K562 (cell line): ENCODE measurements at regions not wholly inside any gene's neighbourhood (a gene's known extent, or its start where the extent isn't known, plus 50 kb on each side); places are given as distances from the start of the nearest gene placed in this dataset.

Experiments
- DPF2 ChIP-seq: fragments of 450-650 bp; IDR thresholded peaks from 2 replicates; pipeline ENCODE4 v1.6.1; 2016
- U2AF2 ChIP-seq: fragments of 200-400 bp; formaldehyde crosslinking; optimal IDR thresholded peaks from 2 replicates; pipeline ENCODE3; 2017; ENCODE audit warnings: low read depth, mild to moderate bottlenecking, low read length
- TF ChIP-seq, protein P1 (sequence below): fragments of 450-650 bp; IDR thresholded peaks from 2 replicates; pipeline ENCODE4 v1.6.1; 2016; ENCODE audit warnings: low read depth

GRCh38 chr5:12772276-12772675, 868.0 kb upstream of the CTNND2 start (continued):
- TF ChIP-seq, protein P1, sequence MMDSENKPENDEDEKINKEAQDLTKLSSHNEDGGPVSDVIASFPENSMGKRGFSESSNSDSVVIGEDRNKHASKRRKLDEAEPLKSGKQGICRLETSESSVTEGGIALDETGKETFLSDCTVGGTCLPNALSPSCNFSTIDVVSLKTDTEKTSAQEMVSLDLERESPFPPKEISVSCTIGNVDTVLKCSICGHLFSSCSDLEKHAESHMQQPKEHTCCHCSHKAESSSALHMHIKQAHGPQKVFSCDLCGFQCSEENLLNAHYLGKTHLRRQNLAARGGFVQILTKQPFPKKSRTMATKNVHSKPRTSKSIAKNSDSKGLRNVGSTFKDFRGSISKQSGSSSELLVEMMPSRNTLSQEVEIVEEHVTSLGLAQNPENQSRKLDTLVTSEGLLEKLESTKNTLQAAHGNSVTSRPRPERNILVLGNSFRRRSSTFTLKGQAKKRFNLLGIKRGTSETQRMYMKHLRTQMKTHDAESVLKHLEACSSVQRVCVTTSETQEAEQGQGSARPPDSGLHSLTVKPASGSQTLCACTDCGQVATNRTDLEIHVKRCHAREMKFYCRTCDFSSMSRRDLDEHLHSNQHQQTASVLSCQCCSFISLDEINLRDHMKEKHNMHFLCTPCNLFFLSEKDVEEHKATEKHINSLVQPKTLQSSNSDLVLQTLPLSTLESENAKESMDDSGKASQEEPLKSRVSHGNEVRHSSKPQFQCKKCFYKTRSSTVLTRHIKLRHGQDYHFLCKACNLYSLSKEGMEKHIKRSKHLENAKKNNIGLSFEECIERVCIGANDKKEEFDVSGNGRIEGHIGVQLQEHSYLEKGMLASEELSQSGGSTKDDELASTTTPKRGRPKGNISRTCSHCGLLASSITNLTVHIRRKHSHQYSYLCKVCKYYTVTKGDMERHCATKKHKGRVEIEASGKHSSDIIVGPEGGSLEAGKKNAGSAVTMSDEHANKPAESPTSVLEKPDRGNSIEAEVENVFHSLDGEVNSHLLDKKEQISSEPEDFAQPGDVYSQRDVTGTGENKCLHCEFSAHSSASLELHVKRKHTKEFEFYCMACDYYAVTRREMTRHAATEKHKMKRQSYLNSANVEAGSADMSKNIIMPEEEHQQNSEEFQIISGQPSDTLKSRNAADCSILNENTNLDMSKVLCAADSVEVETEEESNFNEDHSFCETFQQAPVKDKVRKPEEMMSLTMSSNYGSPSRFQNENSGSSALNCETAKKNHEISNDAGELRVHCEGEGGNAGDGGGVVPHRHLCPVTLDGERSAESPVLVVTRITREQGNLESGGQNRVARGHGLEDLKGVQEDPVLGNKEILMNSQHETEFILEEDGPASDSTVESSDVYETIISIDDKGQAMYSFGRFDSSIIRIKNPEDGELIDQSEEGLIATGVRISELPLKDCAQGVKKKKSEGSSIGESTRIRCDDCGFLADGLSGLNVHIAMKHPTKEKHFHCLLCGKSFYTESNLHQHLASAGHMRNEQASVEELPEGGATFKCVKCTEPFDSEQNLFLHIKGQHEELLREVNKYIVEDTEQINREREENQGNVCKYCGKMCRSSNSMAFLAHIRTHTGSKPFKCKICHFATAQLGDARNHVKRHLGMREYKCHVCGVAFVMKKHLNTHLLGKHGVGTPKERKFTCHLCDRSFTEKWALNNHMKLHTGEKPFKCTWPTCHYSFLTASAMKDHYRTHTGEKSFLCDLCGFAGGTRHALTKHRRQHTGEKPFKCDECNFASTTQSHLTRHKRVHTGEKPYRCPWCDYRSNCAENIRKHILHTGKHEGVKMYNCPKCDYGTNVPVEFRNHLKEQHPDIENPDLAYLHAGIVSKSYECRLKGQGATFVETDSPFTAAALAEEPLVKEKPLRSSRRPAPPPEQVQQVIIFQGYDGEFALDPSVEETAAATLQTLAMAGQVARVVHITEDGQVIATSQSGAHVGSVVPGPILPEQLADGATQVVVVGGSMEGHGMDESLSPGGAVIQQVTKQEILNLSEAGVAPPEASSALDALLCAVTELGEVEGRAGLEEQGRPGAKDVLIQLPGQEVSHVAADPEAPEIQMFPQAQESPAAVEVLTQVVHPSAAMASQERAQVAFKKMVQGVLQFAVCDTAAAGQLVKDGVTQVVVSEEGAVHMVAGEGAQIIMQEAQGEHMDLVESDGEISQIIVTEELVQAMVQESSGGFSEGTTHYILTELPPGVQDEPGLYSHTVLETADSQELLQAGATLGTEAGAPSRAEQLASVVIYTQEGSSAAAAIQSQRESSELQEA: no peak
- TF ChIP-seq DPF2 (peak; percentile 88), U2AF2 (no peak)
